Loucy (cell line): ENCODE measurements at regions not wholly inside any gene's neighbourhood (a gene's known extent, or its start where the extent isn't known, plus 50 kb on each side); places are given as distances from the start of the nearest gene placed in this dataset.

Experiments used
- CTCF ChIP-seq: fragments of 200-600 bp; sonication (generic); conservative IDR thresholded peaks from 2 replicates; pipeline ENCODE4 v1.5.1; 2014; ENCODE audit warnings: mild to moderate bottlenecking, antibody characterized with exemption, low read length
- EZH2phosphoT487 ChIP-seq: fragments of 200-600 bp; IDR thresholded peaks from 2 replicates; pipeline ENCODE4 v1.6.1; 2018; ENCODE audit warnings: antibody characterized with exemption, mild to moderate bottlenecking, moderate library complexity, borderline replicate concordance

- TF ChIP-seq CTCF: no peak
- TF ChIP-seq EZH2phosphoT487: no peak
Observed at GRCh38 chr18:44548291-44549221, 132.1 kb upstream of the SETBP1 start.
